Keratinocyte (primary cell): ENCODE measurements at regions not wholly inside any gene's neighbourhood (a gene's known extent, or its start where the extent isn't known, plus 50 kb on each side); places are given as distances from the start of the nearest gene placed in this dataset.

Experiments used
- CTCF ChIP-seq, 3 experiments: IDR thresholded peaks in 1 of 3; conservative IDR thresholded peaks in 1 of 3; optimal IDR thresholded peaks in 1 of 3; 2 replicates in 2 of 3; 3 replicates in 1 of 3; pipeline versions ENCODE3 to v1.5.1; 2011; ENCODE audit warnings: low read length in 3 of 3, mild to moderate bottlenecking in 3 of 3, moderate library complexity in 2 of 3, control low read depth in 1 of 3, inconsistent platforms in 1 of 3; ENCODE audit not compliant: insufficient read depth in 2 of 3; ENCODE audit errors: extremely low read depth in 1 of 3
- EZH2 ChIP-seq: IDR thresholded peaks from one replicate; pipeline ENCODE4 v1.6.1; 2012; ENCODE audit warnings: inconsistent platforms, mild to moderate bottlenecking, low read length, moderate library complexity

GRCh38 chr15:59746777-59747176 lies 57.7 kb upstream of the BNIP2 start:
- TF ChIP-seq CTCF (optimal IDR thresholded peaks at IDR 0.05 in 1 of 3, IDR thresholded peaks at IDR 0.05 in 1 of 3, conservative IDR thresholded peaks at IDR 0.05 in 1 of 3; ENCODE audit: extremely low read depth in 1 of 3, insufficient read depth in 2 of 3, low read length in 3 of 3) (no peak), EZH2 (no peak)
